H9 (cell line): ENCODE measurements at regions not wholly inside any gene's neighbourhood (a gene's known extent, or its start where the extent isn't known, plus 50 kb on each side); places are given as distances from the start of the nearest gene placed in this dataset.

Experiments
- DNase-seq: peaks from one replicate; pipeline ENCODE4 v3.0.0-alpha.2; 2017
- H2AFZ ChIP-seq: one replicate; pipeline ENCODE4 v1.6.1; 2013; ENCODE audit warnings: mild to moderate bottlenecking, low read length, control low read depth, moderate library complexity
- H2AK5ac ChIP-seq: 2 replicates; pipeline ENCODE4 v1.6.1; 2013; ENCODE audit warnings: low read length, control low read depth, mixed read lengths; ENCODE audit not compliant: insufficient read length
- H2BK120ac ChIP-seq: one replicate; pipeline ENCODE4 v1.6.1; 2013; ENCODE audit warnings: low read depth, mild to moderate bottlenecking, low read length, control low read depth, inconsistent platforms; ENCODE audit not compliant: poor library complexity, severe bottlenecking
- H2BK12ac ChIP-seq: 2 replicates; pipeline ENCODE4 v1.6.1; 2013; ENCODE audit warnings: low read length, control low read depth, mixed read lengths, low read depth; ENCODE audit not compliant: insufficient read length
- H2BK15ac ChIP-seq: 2 replicates; pipeline ENCODE4 v1.6.1; 2013; ENCODE audit warnings: low read depth, low read length, control low read depth
- H2BK20ac ChIP-seq: one replicate; pipeline ENCODE4 v1.6.1; 2013; ENCODE audit warnings: low read depth, mild to moderate bottlenecking, low read length, control low read depth, inconsistent platforms; ENCODE audit not compliant: poor library complexity, severe bottlenecking
- H2BK5ac ChIP-seq: 2 replicates; pipeline ENCODE4 v1.6.1; 2013; ENCODE audit warnings: low read length, control low read depth, mixed read lengths; ENCODE audit not compliant: insufficient read length
- H3K14ac ChIP-seq: 2 replicates; pipeline ENCODE4 v1.6.1; 2013; ENCODE audit warnings: low read length, control low read depth; ENCODE audit not compliant: insufficient read depth
- H3K18ac ChIP-seq: 2 replicates; pipeline ENCODE4 v1.6.1; 2013; ENCODE audit warnings: low read depth, mild to moderate bottlenecking, mixed read lengths, low read length, control low read depth; ENCODE audit not compliant: insufficient read length
- H3K23ac ChIP-seq: 2 replicates; pipeline ENCODE4 v1.6.1; 2013; ENCODE audit warnings: low read length, control low read depth, mixed read lengths, low read depth; ENCODE audit not compliant: insufficient read length
- H3K23me2 ChIP-seq: 2 replicates; pipeline ENCODE4 v1.6.1; 2013; ENCODE audit warnings: low read depth, mild to moderate bottlenecking, mixed read lengths, low read length, control low read depth; ENCODE audit not compliant: insufficient read length, poor library complexity, severe bottlenecking
- H3K27ac ChIP-seq: 2 replicates; pipeline ENCODE4 v1.5.1; 2013; ENCODE audit warnings: low read length, control low read depth, mixed read lengths, low read depth; ENCODE audit not compliant: insufficient read length
- H3K27me3 ChIP-seq: 2 replicates; pipeline ENCODE4 v1.6.1; 2013; ENCODE audit warnings: low read length, control low read depth, inconsistent platforms; ENCODE audit not compliant: insufficient read depth
- H3K4ac ChIP-seq: 2 replicates; pipeline ENCODE4 v1.6.1; 2013; ENCODE audit warnings: low read depth, mild to moderate bottlenecking, control low read depth, inconsistent platforms, low read length, moderate library complexity
- H3K4me1 ChIP-seq: 2 replicates; pipeline ENCODE4 v1.6.1; 2013; ENCODE audit warnings: low read length, control low read depth, inconsistent platforms; ENCODE audit not compliant: insufficient read depth
- H3K4me2 ChIP-seq: 2 replicates; pipeline ENCODE4 v1.6.1; 2013; ENCODE audit warnings: low read length, control low read depth, mixed read lengths; ENCODE audit not compliant: insufficient read length, insufficient read depth
- H3K56ac ChIP-seq: 2 replicates; pipeline ENCODE4 v1.6.1; 2013; ENCODE audit warnings: low read depth, mild to moderate bottlenecking, mixed read lengths, low read length, control low read depth; ENCODE audit not compliant: insufficient read length
- H3K79me1 ChIP-seq: 2 replicates; pipeline ENCODE4 v1.6.1; 2013; ENCODE audit warnings: low read depth, mild to moderate bottlenecking, moderate library complexity, low read length, control low read depth, inconsistent platforms; ENCODE audit not compliant: insufficient read depth, poor library complexity, severe bottlenecking
- H3K79me2 ChIP-seq: 2 replicates; pipeline ENCODE4 v1.6.1; 2013; ENCODE audit warnings: low read length, control low read depth, inconsistent platforms; ENCODE audit not compliant: insufficient read depth
- H3K9ac ChIP-seq: 2 replicates; pipeline ENCODE4 v1.6.1; 2013; ENCODE audit warnings: low read length, control low read depth, mixed read lengths; ENCODE audit not compliant: insufficient read length; ENCODE audit errors: extremely low read depth
- H3K9me3 ChIP-seq: one replicate; pipeline ENCODE4 v1.6.1; 2013; ENCODE audit warnings: low read depth, low read length, inconsistent platforms; ENCODE audit not compliant: control insufficient read depth
- H3T11ph ChIP-seq: one replicate; pipeline ENCODE4 v1.6.1; 2013; ENCODE audit warnings: mild to moderate bottlenecking, low read length, control low read depth, inconsistent platforms
- H4K20me1 ChIP-seq: one replicate; pipeline ENCODE4 v1.6.1; 2013; ENCODE audit not compliant: control insufficient read depth, insufficient read length, insufficient read depth
- H4K5ac ChIP-seq: 2 replicates; pipeline ENCODE4 v1.6.1; 2013; ENCODE audit warnings: low read depth, mild to moderate bottlenecking, mixed read lengths, low read length, control low read depth; ENCODE audit not compliant: insufficient read length
- H4K8ac ChIP-seq: replicated peaks from 2 replicates; pipeline ENCODE4 v1.6.1; 2013; ENCODE audit warnings: low read length, control low read depth, mixed read lengths, low read depth; ENCODE audit not compliant: insufficient read length
- H4K91ac ChIP-seq: 2 replicates; pipeline ENCODE4 v1.6.1; 2013; ENCODE audit warnings: low read depth, mild to moderate bottlenecking, moderate library complexity, mixed read lengths, low read length, control low read depth; ENCODE audit not compliant: insufficient read length
- H3K27ac Mint-ChIP-seq, 3 experiments: 2 replicates in 2 of 3; 3 replicates in 1 of 3; pipeline ENCODE4 v1.8.0; 2020 to 2021; ENCODE audit warnings: mixed read lengths in 3 of 3, mild to moderate bottlenecking in 1 of 3, moderate library complexity in 1 of 3
- H3K27me3 Mint-ChIP-seq: 2 replicates; pipeline ENCODE4 v1.8.0; 2021; ENCODE audit warnings: low read depth, mild to moderate bottlenecking, moderate library complexity, mixed read lengths
- H3K36me3 Mint-ChIP-seq, 3 experiments: 2 replicates in 2 of 3; 3 replicates in 1 of 3; pipeline ENCODE4 v1.8.0; 2020 to 2021; ENCODE audit warnings: low read depth in 3 of 3, mixed read lengths in 3 of 3; ENCODE audit not compliant: insufficient read depth in 1 of 3
- H3K4me1 Mint-ChIP-seq, 2 experiments: 2 replicates each; pipeline ENCODE4 v1.8.0; 2020; ENCODE audit warnings: mixed read lengths in 2 of 2
- H3K4me3 Mint-ChIP-seq, 2 experiments: 2 replicates in 1 of 2; 3 replicates in 1 of 2; pipeline ENCODE4 v1.8.0; 2020 to 2021; ENCODE audit warnings: mild to moderate bottlenecking in 2 of 2, mixed read lengths in 2 of 2, moderate library complexity in 1 of 2
- H3K9me3 Mint-ChIP-seq, 2 experiments: 2 replicates in 1 of 2; 3 replicates in 1 of 2; pipeline ENCODE4 v1.8.0; 2020; ENCODE audit warnings: mild to moderate bottlenecking in 2 of 2, mixed read lengths in 2 of 2, moderate library complexity in 1 of 2
- CTCF ChIP-seq: fragments of 200-600 bp; sonication (generic); conservative IDR thresholded peaks from 3 replicates; pipeline ENCODE4 v1.8.0; 2021; ENCODE audit warnings: antibody characterized with exemption, mild to moderate bottlenecking
- WGBS: extraction: QIAGEN DNeasy Blood & Tissue Kit; methylation state at CpG from one replicate; pipeline ENCODE4 v1.1.7; 2013; ENCODE audit warnings: missing lambda C conversion rate, low lambda C conversion rate, mixed read lengths; ENCODE audit not compliant: insufficient read length; ENCODE audit errors: extremely low coverage; 5-methylcytosine and 5-hydroxymethylcytosine counted together

GRCh38 chr16:47946092-47946491 is 209.7 kb downstream of the ABCC12 start:
- Mint-ChIP-seq H3K9me3 (peaks cover 0 to 5% of the 10 kb centered on the region in 2 experiments; a peak in 2 of 5 replicates), H3K4me3 (no peak overlapping the region), H3K36me3 (peaks cover 0 to 9% (median 0%) of the 10 kb centered on the region in 3 experiments; a peak in 3 of 7 replicates), H3K27me3 (peaks cover 5% of the 10 kb centered on the region), H3K4me1 (peaks cover 9 to 15% of the 10 kb centered on the region in 2 experiments), H3K27ac (peak overlapping the region in 2 of 3 experiments; percentile 81 to 91; a peak in 3 of 7 replicates)
- H4K8ac ChIP-seq: no peak overlapping the region
- H3K14ac ChIP-seq: no peak overlapping the region; the same call in 1 of the 2 replicates
- H3K79me2 ChIP-seq: no peaks in the 10 kb centered on the region
- H2BK20ac ChIP-seq: no peak overlapping the region
- H2AK5ac ChIP-seq: no peak overlapping the region
- H3K18ac ChIP-seq: no peak overlapping the region
- H3K23ac ChIP-seq: no peak overlapping the region
- H2BK120ac ChIP-seq: no peak overlapping the region
- no peaks in the 10 kb centered on the region for H3K9me3 ChIP-seq
- H3K79me1 ChIP-seq: no peaks in the 10 kb centered on the region
- H3K56ac ChIP-seq: no peak overlapping the region
- H3K9ac ChIP-seq: no peak overlapping the region
- H4K5ac ChIP-seq: no peak overlapping the region
- no peak for DNase-seq
- no peak overlapping the region for H4K91ac ChIP-seq
- no peaks in the 10 kb centered on the region for H3K27me3 ChIP-seq
- no peak overlapping the region for H2BK15ac ChIP-seq
- no peak overlapping the region for H3K4ac ChIP-seq
- no peak overlapping the region for H2BK12ac ChIP-seq
- no peaks in the 10 kb centered on the region for H3K23me2 ChIP-seq
- H3T11ph ChIP-seq: no peak overlapping the region
- H3K4me1 ChIP-seq: no peaks in the 10 kb centered on the region
- H2BK5ac ChIP-seq: no peak overlapping the region
- no peak overlapping the region for H3K27ac ChIP-seq
- TF ChIP-seq CTCF: no peak
- WGBS: no CpG with 5 or more reads among the region's 13 CpGs
- no peaks in the 10 kb centered on the region for H4K20me1 ChIP-seq
- H2AFZ ChIP-seq: no peak overlapping the region
- no peak overlapping the region for H3K4me2 ChIP-seq
